ENCODE measurements at regions not wholly inside any gene's neighbourhood (a gene's known extent, or its start where the extent isn't known, plus 50 kb on each side); places are given as distances from the start of the nearest gene placed in this dataset.

- no peak for DNase-seq
These were observed 1228.3 kb upstream of the PCDH20 start for GRCh38 chr13:62643799-62644524.

GRCh38 chr13:62643007-62643483, 1227.4 kb upstream of the PCDH20 start:
- DNase-seq: no peak

GRCh38 chr13:62635161-62635560, 1219.5 kb upstream of the PCDH20 start:
- no peak for DNase-seq

- no peak for DNase-seq
These were observed 1217.8 kb upstream of the PCDH20 start for GRCh38 chr13:62633448-62633847.

GRCh38 chr13:62631619-62632018, 1216.0 kb upstream of the PCDH20 start:
- DNase-seq: no peak

GRCh38 chr13:62631124-62631523, 1215.5 kb upstream of the PCDH20 start:
- DNase-seq: no peak

GRCh38 chr13:62629618-62630017, 1214.0 kb upstream of the PCDH20 start:
- DNase-seq: no peak

- DNase-seq: no peak
These were observed 1211.6 kb upstream of the PCDH20 start for GRCh38 chr13:62627226-62627625.

- no peak for DNase-seq
These were observed 1211.1 kb upstream of the PCDH20 start for GRCh38 chr13:62626771-62627170.

- DNase-seq: peak; percentile 13
These were observed 1209.7 kb upstream of the PCDH20 start for GRCh38 chr13:62625214-62625881.

GRCh38 chr13:62613819-62614218, 1198.2 kb upstream of the PCDH20 start:
- DNase-seq: no peak

- no peak for DNase-seq
These were observed 1195.7 kb upstream of the PCDH20 start for GRCh38 chr13:62611343-62611742.

GRCh38 chr13:62598708-62599107, 1183.1 kb upstream of the PCDH20 start:
- DNase-seq: no peak

GRCh38 chr13:62595976-62596375, 1180.3 kb upstream of the PCDH20 start:
- no peak for DNase-seq

- DNase-seq: no peak
These were observed 1178.2 kb upstream of the PCDH20 start for GRCh38 chr13:62593804-62594203.

- no peak for DNase-seq
These were observed 1167.8 kb upstream of the PCDH20 start for GRCh38 chr13:62583466-62583865.

GRCh38 chr13:62578402-62578801, 1162.8 kb upstream of the PCDH20 start:
- DNase-seq: no peak

GRCh38 chr13:62564770-62565169, 1149.1 kb upstream of the PCDH20 start:
- no peak for DNase-seq

GRCh38 chr13:62563251-62563650, 1147.6 kb upstream of the PCDH20 start:
- DNase-seq: no peak

GRCh38 chr13:62556978-62557377, 1141.3 kb upstream of the PCDH20 start:
- DNase-seq: no peak

GRCh38 chr13:62551588-62551987, 1135.9 kb upstream of the PCDH20 start:
- no peak for DNase-seq

- no peak for DNase-seq
These were observed 1129.3 kb upstream of the PCDH20 start for GRCh38 chr13:62544928-62545327.

GRCh38 chr13:62537593-62537992, 1121.9 kb upstream of the PCDH20 start:
- no peak for DNase-seq

- DNase-seq: no peak
These were observed 1110.0 kb upstream of the PCDH20 start for GRCh38 chr13:62525652-62526051.

- DNase-seq: no peak
These were observed 1108.8 kb upstream of the PCDH20 start for GRCh38 chr13:62524498-62524897.

Data from NCI-H446 treated with DMSO at 0.1 percent for 48 hours (cell line).